HEK293 (cell line): ENCODE measurements at regions not wholly inside any gene's neighbourhood (a gene's known extent, or its start where the extent isn't known, plus 50 kb on each side); places are given as distances from the start of the nearest gene placed in this dataset.

Experiments used
- CTCF ChIA-PET: fragments of 350-600 bp; formaldehyde crosslinking; extraction: SDS; loops from one replicate; lab custom pipeline; 2021; ENCODE audit warnings: antibody characterized with exemption; lab: Yijun Ruan, JAX
- POLR2A ChIA-PET: fragments of 300-600 bp; formaldehyde crosslinking; extraction: SDS; loops from one replicate; lab custom pipeline; 2020; ENCODE audit warnings: antibody characterized with exemption, inconsistent platforms; lab: Yijun Ruan, JAX
- H3K27ac ChIP-seq: fragments of 200-500 bp; sonication (Bioruptor generic); 2 replicates; pipeline ENCODE4 v1.5.1; 2014; ENCODE audit warnings: low read depth, low read length, control low read depth, inconsistent platforms; ENCODE audit errors: extremely low read depth
- H3K36me3 ChIP-seq, 2 experiments: fragments of 200-500 bp in 1 of 2; sonication (Bioruptor generic) in 1 of 2; 1 replicate in 1 of 2; 2 replicates in 1 of 2; pipeline ENCODE4 v1.5.1; 2014 to 2017; ENCODE audit warnings: inconsistent platforms in 2 of 2, low read length in 2 of 2; ENCODE audit not compliant: control insufficient read depth in 2 of 2, insufficient read depth in 1 of 2
- H3K4me1 ChIP-seq: fragments of 200-500 bp; sonication (Bioruptor generic); 2 replicates; pipeline ENCODE4 v1.5.1; 2014; ENCODE audit warnings: mild to moderate bottlenecking, low read length, inconsistent platforms; ENCODE audit not compliant: control insufficient read depth, insufficient read depth
- H3K4me3 ChIP-seq: 2 replicates; pipeline ENCODE4 v1.5.1; 2011; ENCODE audit warnings: low read depth, mild to moderate bottlenecking, control low read depth, low read length, moderate library complexity
- H3K9me3 ChIP-seq: fragments of 200-500 bp; sonication (Bioruptor generic); 2 replicates; pipeline ENCODE4 v1.5.1; 2014; ENCODE audit warnings: low read depth, low read length, inconsistent platforms; ENCODE audit not compliant: control insufficient read depth, insufficient read depth
- ATF2 ChIP-seq: fragments of 450-650 bp; formaldehyde crosslinking; IDR thresholded peaks from 2 replicates; pipeline ENCODE4 v1.5.1; 2016; ENCODE audit warnings: missing biosample characterization, missing genetic modification characterization, low read depth
- GLIS2 ChIP-seq: fragments of 450-650 bp; formaldehyde crosslinking; IDR thresholded peaks from 2 replicates; pipeline ENCODE4 v1.5.1; 2016; ENCODE audit warnings: missing biosample characterization, missing genetic modification characterization
- HOXC10 ChIP-seq: sonication (generic); formaldehyde crosslinking; IDR thresholded peaks from 2 replicates; pipeline ENCODE4 v1.8.1; 2023; ENCODE audit warnings: mild to moderate bottlenecking, missing genetic modification reagents
- MYNN ChIP-seq: fragments of 450-650 bp; formaldehyde crosslinking; IDR thresholded peaks from 2 replicates; pipeline ENCODE4 v1.5.1; 2016; ENCODE audit warnings: missing biosample characterization, missing genetic modification characterization, borderline replicate concordance
- TRIM28 ChIP-seq: IDR thresholded peaks from 2 replicates; pipeline ENCODE4 v1.6.1; 2011; ENCODE audit warnings: low read length, control low read depth, borderline replicate concordance
- ZEB2 ChIP-seq: fragments of 450-650 bp; formaldehyde crosslinking; IDR thresholded peaks from 2 replicates; pipeline ENCODE4 v1.5.1; 2016; ENCODE audit warnings: missing biosample characterization, missing genetic modification characterization
- ZNF114 ChIP-seq: fragments of 450-650 bp; formaldehyde crosslinking; IDR thresholded peaks from 2 replicates; pipeline ENCODE4 v1.5.0; 2017; ENCODE audit warnings: missing biosample characterization, missing genetic modification characterization
- ZNF140 ChIP-seq: fragments of 450-650 bp; formaldehyde crosslinking; IDR thresholded peaks from 2 replicates; pipeline ENCODE4 v1.5.1; 2016; ENCODE audit warnings: missing biosample characterization, missing genetic modification characterization
- ZNF146 ChIP-seq: fragments of 450-650 bp; formaldehyde crosslinking; IDR thresholded peaks from 2 replicates; pipeline ENCODE4 v1.5.1; 2016; ENCODE audit warnings: missing biosample characterization, missing genetic modification characterization
- ZNF155 ChIP-seq: fragments of 450-650 bp; formaldehyde crosslinking; IDR thresholded peaks from 2 replicates; pipeline ENCODE4 v1.5.1; 2016; ENCODE audit warnings: missing biosample characterization, missing genetic modification characterization
- ZNF184 ChIP-seq: fragments of 450-650 bp; IDR thresholded peaks from 2 replicates; pipeline ENCODE4 v1.5.1; 2018; ENCODE audit warnings: missing biosample characterization, mild to moderate bottlenecking, missing genetic modification characterization
- ZNF239 ChIP-seq: fragments of 450-650 bp; formaldehyde crosslinking; IDR thresholded peaks from 2 replicates; pipeline ENCODE4 v1.5.1; 2016; ENCODE audit warnings: missing biosample characterization, missing genetic modification characterization
- ZNF449 ChIP-seq: fragments of 450-650 bp; formaldehyde crosslinking; IDR thresholded peaks from 2 replicates; pipeline ENCODE4 v1.5.1; 2017; ENCODE audit warnings: missing biosample characterization, mild to moderate bottlenecking, missing genetic modification characterization, moderate library complexity
- ZNF473 ChIP-seq: fragments of 450-650 bp; formaldehyde crosslinking; IDR thresholded peaks from 2 replicates; pipeline ENCODE4 v1.5.1; 2017; ENCODE audit warnings: missing biosample characterization, missing genetic modification characterization
- ZNF629 ChIP-seq: fragments of 450-650 bp; formaldehyde crosslinking; IDR thresholded peaks from 2 replicates; pipeline ENCODE4 v1.5.1; 2017; ENCODE audit warnings: missing biosample characterization, missing genetic modification characterization
- ZNF654 ChIP-seq: fragments of 450-650 bp; formaldehyde crosslinking; IDR thresholded peaks from 2 replicates; pipeline ENCODE4 v1.5.1; 2016; ENCODE audit warnings: low read depth, missing biosample characterization, missing genetic modification characterization
- ZNF747 ChIP-seq: fragments of 450-650 bp; formaldehyde crosslinking; IDR thresholded peaks from 2 replicates; pipeline ENCODE4 v1.5.1; 2016; ENCODE audit warnings: missing biosample characterization, missing genetic modification characterization
- ZNF791 ChIP-seq: fragments of 450-650 bp; formaldehyde crosslinking; IDR thresholded peaks from 2 replicates; pipeline ENCODE4 v1.5.1; 2016; ENCODE audit warnings: missing biosample characterization, missing genetic modification characterization
- TF ChIP-seq, protein P1 (sequence below): fragments of 450-650 bp; formaldehyde crosslinking; IDR thresholded peaks from 2 replicates; pipeline ENCODE4 v1.5.1; 2016; ENCODE audit warnings: missing biosample characterization, missing genetic modification characterization
- TF ChIP-seq, protein P2 (sequence below): sonication (generic); formaldehyde crosslinking; IDR thresholded peaks from 2 replicates; pipeline ENCODE4 v1.8.1; 2022; ENCODE audit warnings: mild to moderate bottlenecking, moderate library complexity, missing genetic modification reagents

DNA sequence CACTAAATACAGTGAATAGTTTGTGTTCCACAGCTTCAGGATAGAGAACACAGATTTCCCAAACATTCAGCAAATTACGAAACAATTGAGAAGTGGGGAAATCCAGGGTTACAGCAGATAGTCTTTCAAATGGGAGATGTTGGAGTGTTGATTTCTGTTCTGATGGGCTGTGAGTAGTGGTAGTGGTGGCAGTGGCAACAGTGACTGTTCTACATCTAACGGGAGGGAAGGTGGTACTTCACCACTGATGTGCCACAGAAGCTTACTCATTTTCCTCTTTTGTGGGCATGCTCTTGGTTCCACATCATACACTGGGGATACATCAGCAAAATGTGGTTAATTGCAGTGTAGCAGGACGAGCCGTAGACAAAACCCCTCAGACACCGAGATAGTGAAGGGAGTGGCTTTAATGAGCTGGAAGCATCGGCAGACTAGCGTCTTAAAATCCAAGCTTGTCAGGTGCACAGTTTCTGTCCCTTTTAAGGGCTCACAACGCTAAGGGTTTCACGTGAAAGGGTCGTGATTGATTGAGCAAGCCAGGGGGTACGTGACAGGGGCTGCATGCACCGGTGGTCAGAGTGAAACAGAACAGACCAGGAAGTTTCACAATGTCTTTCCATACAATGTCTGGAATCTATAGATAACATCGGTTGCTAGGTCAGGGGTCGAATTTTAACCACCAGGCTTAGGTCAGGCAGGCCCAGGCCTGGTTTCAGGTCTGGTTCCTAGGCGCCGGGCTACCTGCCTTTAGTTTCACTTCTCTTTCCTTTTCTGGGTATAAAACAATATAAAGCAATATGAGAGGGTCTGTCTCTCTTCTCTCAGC, 330.6 kb upstream of the FBXO33 start:
- no peak overlapping the region for H3K4me3 ChIP-seq
- H3K36me3 ChIP-seq: no peaks in the 10 kb centered on the region
- TF ChIP-seq ZNF747 (tag by site-specific recombination): no peak
- TF ChIP-seq, all 188 proteins: peak for 0
- CTCF ChIA-PET: no interaction called here
- no peaks in the 10 kb centered on the region for H3K4me1 ChIP-seq
- no peaks in the 10 kb centered on the region for H3K9me3 ChIP-seq
- POLR2A ChIA-PET: no interaction called here
- H3K27ac ChIP-seq: no peak overlapping the region

DNA sequence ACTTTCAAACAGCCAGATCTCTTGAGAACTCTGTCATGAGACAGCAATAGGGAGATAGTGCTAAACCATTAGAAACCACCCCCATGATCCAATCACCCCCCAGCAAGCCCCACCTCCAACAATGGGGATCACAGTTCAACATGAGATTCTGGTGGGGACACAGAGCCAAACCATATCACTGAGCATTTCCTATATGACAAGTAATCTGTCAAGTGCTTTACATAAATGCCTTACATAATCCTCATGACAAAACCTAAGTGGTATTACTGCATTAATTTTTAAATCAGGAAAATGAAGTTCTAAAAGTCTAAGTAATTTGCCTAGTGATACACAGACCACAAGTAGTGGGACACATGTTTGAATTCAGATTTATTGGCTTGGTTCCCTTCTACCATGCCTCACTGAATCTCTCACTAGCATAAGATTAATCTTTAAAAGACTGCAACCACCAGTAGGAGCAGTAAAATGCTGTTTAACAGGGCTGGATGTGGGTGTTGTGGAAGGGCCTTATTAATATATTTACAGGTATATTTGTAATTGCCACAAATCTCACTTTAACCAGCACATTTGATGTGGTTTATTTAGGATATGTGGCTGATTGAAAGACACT, 323.1 kb upstream of the FBXO33 start:
- H3K27ac ChIP-seq: no peak overlapping the region
- H3K4me1 ChIP-seq: no peaks in the 10 kb centered on the region
- TF ChIP-seq ZNF146 (tag by site-specific recombination) (no peak), ZNF114 (tag by site-specific recombination) (no peak), ZEB2 (tag by site-specific recombination) (no peak)
- H3K9me3 ChIP-seq: no peaks in the 10 kb centered on the region
- ChIA-PET POLR2A (no interaction called here), CTCF (interaction anchor here (1.0 kb wide), 1 partner anchor 24 kb away, joined by 3 read pairs; no protein-coding TSS in a partner anchor)
- no peak overlapping the region for H3K4me3 ChIP-seq
- no peaks in the 10 kb centered on the region for H3K36me3 ChIP-seq

DNA sequence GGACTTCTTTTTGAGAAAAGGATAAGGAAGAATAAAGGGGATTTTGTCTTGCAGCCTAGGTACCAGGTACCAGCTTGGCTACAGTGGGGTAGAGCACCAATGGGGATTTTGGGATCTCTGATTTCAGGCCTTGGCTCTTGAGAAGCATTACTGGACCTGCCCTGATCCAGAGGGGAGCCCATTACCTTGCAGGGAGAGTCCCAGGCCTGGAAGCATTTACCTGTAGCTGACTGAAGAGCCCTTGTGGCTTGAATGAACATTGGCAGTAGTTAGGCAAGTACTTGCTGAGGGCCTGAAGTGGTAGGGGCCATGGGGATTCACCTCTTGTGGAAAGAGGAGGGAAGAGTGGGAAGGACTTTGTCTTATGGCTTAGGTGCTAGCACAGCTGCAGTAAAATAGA, 308.2 kb upstream of the FBXO33 start:
- H3K4me1 ChIP-seq: no peaks in the 10 kb centered on the region
- no peak overlapping the region for H3K4me3 ChIP-seq
- no peak for TF ChIP-seq GLIS2
- TF ChIP-seq, all 188 proteins: peak for 0
- Histone ChIP-seq H3K36me3 (no peaks in the 10 kb centered on the region), H3K9me3 (no peaks in the 10 kb centered on the region), H3K27ac (no peak overlapping the region)
- POLR2A ChIA-PET: no interaction called here
- CTCF ChIA-PET: no interaction called here

GRCh38 chr14:39739796-39740195, 307.6 kb upstream of the FBXO33 start:
- H3K4me3 ChIP-seq: no peak overlapping the region
- no peaks in the 10 kb centered on the region for H3K36me3 ChIP-seq
- POLR2A ChIA-PET: no interaction called here
- CTCF ChIA-PET: no interaction called here
- H3K27ac ChIP-seq: no peak overlapping the region
- no peaks in the 10 kb centered on the region for H3K9me3 ChIP-seq
- H3K4me1 ChIP-seq: no peaks in the 10 kb centered on the region
- TF ChIP-seq MYNN (tag by site-specific recombination) (no peak), ZNF654 (tag by site-specific recombination) (no peak), ZNF155 (tag by site-specific recombination) (no peak), ZNF473 (no peak), HOXC10 (CRISPR knock-in tag) (no peak), ZNF239 (no peak), ZNF140 (tag by site-specific recombination) (no peak), ATF2 (no peak), TRIM28 (no peak), ZNF791 (tag by site-specific recombination) (no peak), ZNF449 (no peak), ZNF184 (tag by site-specific recombination) (no peak), ZNF629 (tag by site-specific recombination) (no peak)
- TF ChIP-seq, protein P1, sequence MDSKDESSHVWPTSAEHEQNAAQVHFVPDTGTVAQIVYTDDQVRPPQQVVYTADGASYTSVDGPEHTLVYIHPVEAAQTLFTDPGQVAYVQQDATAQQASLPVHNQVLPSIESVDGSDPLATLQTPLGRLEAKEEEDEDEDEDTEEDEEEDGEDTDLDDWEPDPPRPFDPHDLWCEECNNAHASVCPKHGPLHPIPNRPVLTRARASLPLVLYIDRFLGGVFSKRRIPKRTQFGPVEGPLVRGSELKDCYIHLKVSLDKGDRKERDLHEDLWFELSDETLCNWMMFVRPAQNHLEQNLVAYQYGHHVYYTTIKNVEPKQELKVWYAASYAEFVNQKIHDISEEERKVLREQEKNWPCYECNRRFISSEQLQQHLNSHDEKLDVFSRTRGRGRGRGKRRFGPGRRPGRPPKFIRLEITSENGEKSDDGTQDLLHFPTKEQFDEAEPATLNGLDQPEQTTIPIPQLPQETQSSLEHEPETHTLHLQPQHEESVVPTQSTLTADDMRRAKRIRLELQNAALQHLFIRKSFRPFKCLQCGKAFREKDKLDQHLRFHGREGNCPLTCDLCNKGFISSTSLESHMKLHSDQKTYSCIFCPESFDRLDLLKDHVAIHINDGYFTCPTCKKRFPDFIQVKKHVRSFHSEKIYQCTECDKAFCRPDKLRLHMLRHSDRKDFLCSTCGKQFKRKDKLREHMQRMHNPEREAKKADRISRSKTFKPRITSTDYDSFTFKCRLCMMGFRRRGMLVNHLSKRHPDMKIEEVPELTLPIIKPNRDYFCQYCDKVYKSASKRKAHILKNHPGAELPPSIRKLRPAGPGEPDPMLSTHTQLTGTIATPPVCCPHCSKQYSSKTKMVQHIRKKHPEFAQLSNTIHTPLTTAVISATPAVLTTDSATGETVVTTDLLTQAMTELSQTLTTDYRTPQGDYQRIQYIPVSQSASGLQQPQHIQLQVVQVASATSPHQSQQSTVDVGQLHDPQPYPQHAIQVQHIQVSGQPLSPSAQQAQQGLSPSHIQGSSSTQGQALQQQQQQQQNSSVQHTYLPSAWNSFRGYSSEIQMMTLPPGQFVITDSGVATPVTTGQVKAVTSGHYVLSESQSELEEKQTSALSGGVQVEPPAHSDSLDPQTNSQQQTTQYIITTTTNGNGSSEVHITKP (tag by site-specific recombination): no peak
- TF ChIP-seq, protein P2, sequence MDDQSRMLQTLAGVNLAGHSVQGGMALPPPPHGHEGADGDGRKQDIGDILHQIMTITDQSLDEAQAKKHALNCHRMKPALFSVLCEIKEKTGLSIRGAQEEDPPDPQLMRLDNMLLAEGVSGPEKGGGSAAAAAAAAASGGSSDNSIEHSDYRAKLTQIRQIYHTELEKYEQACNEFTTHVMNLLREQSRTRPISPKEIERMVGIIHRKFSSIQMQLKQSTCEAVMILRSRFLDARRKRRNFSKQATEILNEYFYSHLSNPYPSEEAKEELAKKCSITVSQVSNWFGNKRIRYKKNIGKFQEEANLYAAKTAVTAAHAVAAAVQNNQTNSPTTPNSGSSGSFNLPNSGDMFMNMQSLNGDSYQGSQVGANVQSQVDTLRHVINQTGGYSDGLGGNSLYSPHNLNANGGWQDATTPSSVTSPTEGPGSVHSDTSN (CRISPR knock-in tag): no peak
